Stimulated activated CD4-positive, alpha-beta T cell treated with anti-CD3 and anti-CD28 coated beads, Interleukin-15, amount 100 ng/mL, for 24 hours (primary cell): ENCODE measurements at regions not wholly inside any gene's neighbourhood (a gene's known extent, or its start where the extent isn't known, plus 50 kb on each side); places are given as distances from the start of the nearest gene placed in this dataset.
"Not testable (repeated sequence)": the region's sequence is repeated elsewhere in the genome, so short reads cannot be mapped to it uniquely, and the experiment has no call there.

Experiments used
- DNase-seq: peaks from one replicate; pipeline ENCODE4 v3.0.0-alpha.2; 2020

GRCh38 chr3:21995079-21995607 lies 244.1 kb upstream of the ZNF385D start:
- no peak for DNase-seq

GRCh38 chr3:22007368-22007767 lies 256.4 kb upstream of the ZNF385D start:
- no peak for DNase-seq

DNA sequence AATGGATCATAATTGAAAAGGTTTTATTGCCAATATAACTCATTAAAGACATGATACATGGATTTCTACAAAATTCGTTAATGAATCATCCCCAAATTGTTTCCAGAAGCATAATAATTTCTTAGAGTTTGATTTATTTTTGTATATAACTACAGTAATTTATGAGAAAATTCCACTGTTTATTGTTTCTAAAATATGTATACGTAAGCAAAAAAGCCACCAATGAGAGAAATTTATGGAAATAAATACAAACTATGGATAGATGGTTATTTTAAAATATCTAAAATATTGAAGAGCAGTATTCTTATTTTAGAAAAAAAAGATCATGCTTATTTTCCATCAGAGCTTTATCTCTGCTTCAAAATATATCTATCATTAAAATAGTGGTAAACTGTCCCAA lies 260.0 kb upstream of the ZNF385D start:
- no peak for DNase-seq

DNA sequence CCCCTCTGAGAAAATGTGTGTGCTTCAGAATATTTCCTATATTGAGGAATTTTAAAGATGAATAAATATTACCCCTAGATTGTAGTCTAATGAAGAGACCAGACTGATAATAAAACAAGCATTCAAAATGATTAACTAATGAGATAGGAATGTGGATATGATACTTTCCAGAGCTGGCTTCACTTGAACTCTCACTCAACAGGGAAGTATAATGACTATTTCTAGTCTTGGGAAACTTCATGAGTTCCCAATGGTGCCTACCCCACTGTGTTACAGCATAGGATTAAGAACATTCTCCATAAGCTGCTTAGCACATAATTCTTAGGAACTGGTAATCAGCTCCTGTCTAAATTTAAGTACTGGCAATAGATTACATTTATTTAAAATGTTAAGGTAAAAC lies 261.5 kb upstream of the ZNF385D start:
- DNase-seq: no peak

- DNase-seq: no peak
Observed at GRCh38 chr3:22013641-22014040, 262.6 kb upstream of the ZNF385D start.

DNA sequence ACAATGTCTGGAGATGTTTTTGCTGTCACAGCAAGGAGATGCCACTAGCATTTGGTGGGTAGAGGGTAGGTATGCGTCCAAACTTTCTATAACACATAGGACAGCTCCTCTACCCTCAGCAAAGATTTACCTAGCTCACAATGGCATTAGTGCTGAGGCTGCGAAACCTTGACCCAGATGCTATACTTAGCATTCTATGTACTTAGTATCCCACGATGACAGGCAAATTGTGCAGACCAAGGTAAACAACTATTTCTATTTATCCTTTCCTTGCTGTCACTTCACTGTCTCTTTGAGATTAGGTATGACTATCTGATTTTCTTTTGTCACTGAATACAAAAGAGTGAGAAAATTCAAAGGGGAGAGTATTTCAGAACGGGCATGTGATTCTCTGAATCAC lies 265.2 kb upstream of the ZNF385D start:
- DNase-seq: no peak

GRCh38 chr3:22024638-22025037 lies 273.6 kb upstream of the ZNF385D start:
- not testable (repeated sequence) for DNase-seq

DNA sequence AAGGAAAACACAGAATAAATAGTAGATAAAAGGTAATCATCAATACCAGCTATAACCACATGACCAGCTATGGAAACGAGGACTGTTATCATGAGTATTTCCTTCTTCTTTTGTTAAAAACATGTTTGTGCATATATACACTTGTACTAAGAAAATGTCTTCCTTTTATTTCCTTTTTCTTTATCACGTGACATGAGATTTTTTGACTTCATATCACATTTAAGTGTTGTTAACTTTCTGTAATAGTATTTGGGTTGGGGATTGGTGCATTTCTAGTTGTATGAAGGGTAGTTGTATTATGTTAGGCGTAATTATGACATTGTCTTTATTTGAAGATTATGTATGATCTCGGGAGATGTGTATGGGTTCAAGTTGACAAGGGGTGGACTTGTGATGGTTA lies 278.5 kb upstream of the ZNF385D start:
- DNase-seq: no peak

- no peak for DNase-seq
Observed at GRCh38 chr3:22039161-22039560, 288.2 kb upstream of the ZNF385D start.

- DNase-seq: no peak
Observed at GRCh38 chr3:22040150-22040549, 289.1 kb upstream of the ZNF385D start.

DNA sequence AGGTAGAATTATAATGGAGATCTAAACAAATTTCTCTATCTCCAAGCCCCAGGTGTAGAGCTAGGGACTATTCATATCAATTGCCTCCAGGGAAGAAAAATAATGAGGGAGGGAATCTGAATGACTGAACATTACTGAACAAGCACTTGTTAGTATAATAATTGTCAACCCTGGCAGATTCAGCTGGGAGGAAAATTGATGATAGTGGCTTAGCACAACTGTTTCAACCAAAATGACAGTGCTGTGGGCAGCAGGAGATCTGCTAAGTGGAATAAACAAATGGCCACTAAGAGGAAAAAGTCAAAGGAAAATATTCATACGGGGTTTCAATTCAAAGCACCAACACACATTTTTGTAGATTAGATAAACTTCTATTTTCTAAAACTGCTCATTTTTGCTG lies 294.9 kb upstream of the ZNF385D start:
- DNase-seq: no peak

GRCh38 chr3:22063500-22063899 lies 312.5 kb upstream of the ZNF385D start:
- DNase-seq: no peak

DNA sequence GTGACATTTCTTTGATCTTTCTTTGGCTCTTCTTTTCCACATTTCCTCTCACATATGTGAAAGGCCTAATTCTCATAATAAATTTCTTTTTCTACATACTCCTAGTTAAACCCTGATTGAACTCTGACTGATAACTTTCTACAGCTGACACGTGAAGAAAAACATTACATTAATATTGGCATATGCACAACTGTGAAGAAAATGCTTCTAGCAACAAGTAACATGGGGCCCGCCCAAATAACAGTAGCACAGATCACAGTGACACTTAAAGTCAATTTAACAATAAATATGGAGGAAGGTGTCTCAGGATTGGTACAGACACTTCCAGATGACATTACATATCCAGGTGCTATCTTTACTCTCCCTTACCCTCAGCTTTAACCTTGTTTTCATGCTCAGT lies 317.6 kb upstream of the ZNF385D start:
- no peak for DNase-seq

GRCh38 chr3:22088204-22088603 lies 337.2 kb upstream of the ZNF385D start:
- no peak for DNase-seq

DNA sequence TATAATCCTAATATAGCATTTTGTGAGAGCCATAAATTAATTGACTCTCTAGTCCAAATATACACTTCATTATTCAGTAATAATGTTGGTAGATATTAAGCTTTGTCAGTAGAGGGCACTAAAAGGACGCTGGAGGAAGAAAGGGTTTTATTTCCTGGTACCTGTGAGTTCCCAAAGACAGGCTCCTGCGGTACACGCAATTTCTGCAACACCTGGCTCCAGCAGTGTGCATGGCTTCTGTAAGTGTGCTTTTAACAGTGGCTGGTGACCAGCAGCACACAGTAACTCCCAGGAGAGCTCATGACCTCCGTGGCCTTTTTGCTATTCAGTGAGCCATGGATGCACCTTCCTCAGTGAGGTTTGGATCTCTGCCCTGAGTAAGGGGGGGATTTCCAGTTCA lies 338.3 kb upstream of the ZNF385D start:
- DNase-seq: peak; percentile 1

GRCh38 chr3:22091329-22091728 lies 340.3 kb upstream of the ZNF385D start:
- no peak for DNase-seq

DNA sequence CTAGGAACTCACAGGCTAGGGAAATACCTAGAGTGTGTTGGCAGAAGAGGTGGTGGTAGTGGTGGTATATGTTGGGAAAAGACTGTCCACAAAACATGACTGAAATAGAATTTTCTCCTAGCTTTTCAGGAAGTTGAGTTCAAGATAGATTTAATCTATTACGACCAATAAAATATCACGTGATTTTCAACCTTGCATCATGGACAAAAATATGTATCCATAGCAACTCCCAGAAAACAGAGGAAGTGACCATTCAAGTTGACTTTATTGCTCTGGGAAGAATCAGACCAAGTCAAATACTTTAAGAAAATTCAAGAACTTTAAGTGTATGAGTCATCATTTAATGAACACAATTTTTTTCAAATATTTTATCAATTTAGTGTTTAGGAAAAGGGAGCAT lies 347.0 kb upstream of the ZNF385D start:
- no peak for DNase-seq

DNA sequence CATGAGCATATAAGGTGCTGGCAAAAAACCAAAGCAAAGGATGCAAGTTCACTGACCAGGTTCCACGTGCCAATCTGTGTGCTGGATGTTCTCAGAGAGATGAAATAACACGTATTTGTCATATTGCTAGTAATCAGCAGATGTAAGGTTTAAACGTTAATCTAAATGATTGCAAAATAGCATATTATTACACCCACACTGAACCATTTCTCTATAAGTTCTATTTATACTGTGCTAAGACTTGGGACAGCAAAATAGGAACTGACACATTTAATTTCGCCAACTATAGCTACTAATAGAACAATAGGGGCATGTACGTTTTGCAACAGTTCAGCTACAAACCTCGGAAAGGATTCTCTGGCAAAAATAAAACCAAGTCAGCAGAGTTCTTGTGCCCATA lies 350.3 kb upstream of the ZNF385D start:
- DNase-seq: no peak

DNA sequence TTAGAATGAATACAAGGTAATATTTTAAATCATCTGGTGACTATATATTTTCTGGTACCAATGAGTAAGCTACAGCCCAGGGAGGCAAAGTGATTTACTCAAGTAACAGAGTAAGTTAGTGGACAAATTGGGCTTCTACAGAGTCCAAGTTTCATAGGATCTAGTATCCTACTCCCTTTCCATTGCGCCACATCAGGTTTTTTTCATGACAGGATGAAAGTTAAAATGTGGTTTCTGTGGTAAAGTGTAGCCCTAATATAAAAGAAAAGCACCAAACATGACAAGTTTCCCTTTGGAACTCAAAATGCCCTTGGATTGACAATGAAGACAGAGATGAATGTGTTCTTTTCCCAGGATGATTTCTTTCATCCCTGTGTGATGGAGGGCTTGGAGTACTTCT lies 350.8 kb upstream of the ZNF385D start:
- no peak for DNase-seq

DNA sequence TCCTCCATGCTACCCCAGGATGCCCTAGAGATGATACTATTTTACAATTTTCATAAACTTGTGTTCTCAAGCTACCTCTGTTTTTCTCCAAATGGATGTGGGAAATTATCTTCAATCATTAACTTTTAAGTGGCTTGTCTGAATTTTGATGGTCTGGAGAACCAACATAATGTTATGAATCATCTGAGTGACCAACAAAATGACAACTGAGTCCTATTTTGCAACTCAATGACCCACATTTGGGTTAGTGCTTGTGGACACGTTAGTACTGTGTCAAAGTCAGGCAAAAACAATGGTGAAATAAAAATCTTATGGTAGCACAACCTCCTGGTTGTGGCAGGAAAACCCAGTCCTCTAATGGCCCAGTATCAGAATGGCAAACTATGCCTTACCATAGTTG lies 352.4 kb upstream of the ZNF385D start:
- no peak for DNase-seq

GRCh38 chr3:22106213-22106896 lies 355.3 kb upstream of the ZNF385D start:
- DNase-seq: no peak

GRCh38 chr3:22111226-22111625 lies 360.2 kb upstream of the ZNF385D start:
- no peak for DNase-seq

- no peak for DNase-seq
Observed at GRCh38 chr3:22113453-22113852, 362.4 kb upstream of the ZNF385D start.

DNA sequence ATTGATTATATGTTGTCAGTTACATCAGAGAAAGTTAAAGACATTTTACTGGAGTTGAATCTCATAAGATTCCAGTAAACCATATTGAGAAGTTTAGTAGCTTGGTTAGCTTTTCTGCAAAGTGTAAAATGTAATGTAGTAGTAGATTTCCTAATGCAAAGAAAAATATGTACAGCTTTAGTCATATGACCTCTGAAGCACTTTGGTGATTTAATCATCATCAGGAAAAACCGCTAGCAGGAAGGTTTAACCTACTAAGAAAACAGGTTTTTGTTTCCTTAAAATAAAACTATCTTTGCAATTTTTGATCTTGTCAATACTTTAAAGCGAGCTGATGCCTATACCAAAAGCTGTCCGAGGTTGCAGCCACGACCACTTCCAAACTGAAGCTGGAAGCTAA lies 364.6 kb upstream of the ZNF385D start:
- no peak for DNase-seq

DNA sequence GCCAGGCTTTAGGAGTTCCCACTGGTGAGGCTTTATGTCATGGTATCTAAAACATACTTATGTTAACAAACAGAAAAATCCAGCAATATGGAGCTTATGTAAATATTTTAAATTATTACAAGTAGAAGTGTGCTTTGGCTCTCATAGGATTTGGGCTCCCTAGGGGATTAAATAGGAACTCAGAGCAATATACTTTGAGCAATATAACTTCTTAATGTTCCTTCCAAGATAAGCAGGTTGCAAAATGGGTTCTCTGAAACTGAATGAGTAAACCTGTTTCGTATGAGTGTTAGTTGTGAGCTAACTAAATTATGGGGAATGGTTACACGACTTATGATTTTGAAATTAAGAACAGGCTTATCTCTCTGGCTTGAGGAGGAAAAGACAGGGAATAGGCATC lies 366.1 kb upstream of the ZNF385D start:
- DNase-seq: no peak
